MG63 (cell line): ENCODE measurements at regions not wholly inside any gene's neighbourhood (a gene's known extent, or its start where the extent isn't known, plus 50 kb on each side); places are given as distances from the start of the nearest gene placed in this dataset.
A peak's percentile ranks its signal among the peaks of the same experiment; 100 is the strongest.
"Not testable (repeated sequence)": the region's sequence is repeated elsewhere in the genome, so short reads cannot be mapped to it uniquely, and the experiment has no call there.

Source experiments
- DNase-seq: peaks from one replicate; pipeline ENCODE4 v3.0.0-alpha.2; 2020
- H3K27me3 ChIP-seq: fragments of 250-450 bp; sonication (Bioruptor Pico); 2 replicates; pipeline ENCODE4 v1.5.1; 2020; ENCODE audit warnings: mild to moderate bottlenecking, moderate library complexity
- H3K36me3 ChIP-seq: fragments of 250-450 bp; sonication (Bioruptor Pico); 2 replicates; pipeline ENCODE4 v1.5.1; 2020; ENCODE audit warnings: mild to moderate bottlenecking, moderate library complexity
- H3K4me3 ChIP-seq: fragments of 250-450 bp; sonication (Bioruptor Pico); 2 replicates; pipeline ENCODE4 v1.5.1; 2020; ENCODE audit warnings: mild to moderate bottlenecking, moderate library complexity
- H3K9me3 ChIP-seq: fragments of 250-450 bp; sonication (Bioruptor Pico); 2 replicates; pipeline ENCODE4 v1.5.1; 2020; ENCODE audit warnings: mild to moderate bottlenecking, moderate library complexity

DNA sequence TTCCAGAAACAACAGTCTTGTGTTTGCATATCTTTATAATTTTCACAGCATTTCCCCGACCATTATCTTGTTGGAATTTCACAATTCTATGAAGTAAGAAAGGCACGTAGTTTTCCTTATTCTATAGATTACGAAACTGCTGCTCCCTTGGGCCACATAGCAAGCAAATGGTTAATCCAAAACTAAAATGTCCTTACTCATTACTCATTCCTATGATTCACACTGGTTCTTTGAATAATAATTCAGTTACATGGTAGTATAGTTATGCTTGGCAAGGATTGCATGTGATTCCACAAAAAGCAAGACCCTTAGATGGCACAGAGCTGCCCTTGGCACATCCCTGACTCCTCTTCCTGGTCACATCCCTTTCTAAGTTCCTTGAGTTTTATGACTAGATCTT lies 51.2 kb downstream of the OR13H1 start:
- Histone ChIP-seq H3K9me3 (no peaks in the 10 kb centered on the region), H3K27me3 (no peaks in the 10 kb centered on the region), H3K36me3 (no peaks in the 10 kb centered on the region), H3K4me3 (no peak overlapping the region)
- DNase-seq = peak; percentile 0

DNA sequence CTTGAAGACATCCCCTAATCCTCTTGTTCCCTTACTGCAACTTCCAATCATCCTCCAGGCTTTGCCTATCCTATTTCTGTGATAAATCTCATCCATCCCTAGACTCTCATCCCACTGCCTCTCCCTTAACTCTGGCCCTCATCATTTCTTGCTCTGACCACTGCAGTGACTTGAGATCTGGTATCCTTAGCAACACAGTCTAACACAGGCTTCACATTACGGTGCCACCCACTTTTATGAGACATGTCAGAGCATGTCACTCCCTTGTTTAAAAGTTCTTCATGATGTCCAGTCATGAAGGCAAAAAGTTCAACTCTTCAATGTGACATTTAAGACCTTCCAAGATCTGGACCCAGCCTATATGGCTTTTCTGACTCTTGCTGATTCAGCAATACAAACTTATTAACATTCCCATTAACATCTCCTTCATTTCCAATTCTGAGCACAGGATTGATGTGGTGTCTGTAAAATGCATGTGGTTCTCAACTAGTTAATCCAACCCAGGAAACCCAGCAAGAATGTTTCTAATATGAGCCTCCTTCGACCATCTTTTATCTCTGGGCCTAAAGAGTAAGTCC lies 64.0 kb downstream of the OR13H1 start:
- Histone ChIP-seq H3K27me3 (no peaks in the 10 kb centered on the region), H3K36me3 (no peaks in the 10 kb centered on the region), H3K4me3 (no peak overlapping the region), H3K9me3 (no peaks in the 10 kb centered on the region)
- DNase-seq = no peak

DNA sequence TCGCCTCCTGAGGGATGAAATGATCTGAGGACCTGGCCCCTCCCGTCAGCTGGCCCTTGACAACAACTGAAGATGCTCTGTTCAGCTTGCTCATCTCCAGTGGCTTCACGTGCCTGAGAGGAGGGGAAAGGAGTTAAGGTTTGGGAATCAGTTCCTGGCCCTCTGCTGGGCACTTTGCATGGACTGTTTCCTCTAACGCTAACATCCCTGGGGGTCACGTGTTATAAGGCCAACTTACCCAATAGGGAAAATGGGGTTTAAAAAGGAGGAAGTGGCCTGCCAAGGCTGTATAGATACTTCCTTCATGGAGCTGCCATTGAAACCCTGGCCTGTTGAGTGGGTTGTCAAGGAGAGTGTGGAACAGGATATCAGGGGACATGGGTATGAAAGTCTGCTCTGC lies 65.6 kb downstream of the OR13H1 start:
- no peak for DNase-seq
- H3K27me3 ChIP-seq = no peaks in the 10 kb centered on the region
- H3K4me3 ChIP-seq = no peak overlapping the region
- H3K36me3 ChIP-seq = no peaks in the 10 kb centered on the region
- no peaks in the 10 kb centered on the region for H3K9me3 ChIP-seq

DNA sequence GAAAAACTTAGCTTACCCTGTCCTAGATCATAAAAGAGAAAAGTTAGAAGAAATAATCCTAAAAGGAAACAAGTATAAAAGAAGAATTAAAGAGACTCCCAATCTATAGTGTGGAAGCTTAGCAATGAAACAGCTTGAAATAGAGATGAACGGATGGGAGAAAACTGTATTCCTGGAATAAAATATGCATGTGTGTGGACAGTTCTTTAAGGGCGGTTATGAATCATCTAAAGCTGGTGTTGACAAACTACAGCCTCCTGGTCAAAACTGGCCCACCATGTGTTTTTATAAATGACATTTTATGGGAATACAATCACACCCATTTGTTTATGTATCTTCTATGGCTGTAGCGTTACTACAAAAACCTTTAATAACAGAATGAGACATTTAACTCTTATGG lies 69.4 kb downstream of the OR13H1 start:
- Histone ChIP-seq H3K27me3 (no peaks in the 10 kb centered on the region), H3K4me3 (no peak overlapping the region), H3K36me3 (no peaks in the 10 kb centered on the region), H3K9me3 (no peaks in the 10 kb centered on the region)
- DNase-seq = no peak

DNA sequence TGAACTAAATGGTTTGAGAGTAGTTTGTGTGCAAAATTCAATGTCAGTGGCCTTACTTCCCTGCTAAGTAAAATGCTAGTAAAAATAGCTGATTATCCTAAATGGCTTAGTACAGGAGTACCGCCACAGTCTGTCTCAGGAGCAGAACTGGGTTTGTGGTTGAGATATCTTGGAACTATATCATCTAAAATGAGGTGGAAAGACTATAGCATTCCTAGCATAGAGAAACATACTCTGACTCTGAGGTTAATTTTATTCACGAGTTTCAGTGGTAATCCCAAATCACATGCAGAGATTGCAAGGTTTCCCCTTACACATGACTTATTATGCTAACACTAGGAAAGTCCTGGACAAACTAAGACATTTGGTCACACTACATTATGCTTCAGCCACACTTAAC lies 70.4 kb downstream of the OR13H1 start:
- no peak for DNase-seq
- Histone ChIP-seq H3K27me3 (no peaks in the 10 kb centered on the region), H3K36me3 (no peaks in the 10 kb centered on the region), H3K9me3 (no peaks in the 10 kb centered on the region), H3K4me3 (no peak overlapping the region)

DNA sequence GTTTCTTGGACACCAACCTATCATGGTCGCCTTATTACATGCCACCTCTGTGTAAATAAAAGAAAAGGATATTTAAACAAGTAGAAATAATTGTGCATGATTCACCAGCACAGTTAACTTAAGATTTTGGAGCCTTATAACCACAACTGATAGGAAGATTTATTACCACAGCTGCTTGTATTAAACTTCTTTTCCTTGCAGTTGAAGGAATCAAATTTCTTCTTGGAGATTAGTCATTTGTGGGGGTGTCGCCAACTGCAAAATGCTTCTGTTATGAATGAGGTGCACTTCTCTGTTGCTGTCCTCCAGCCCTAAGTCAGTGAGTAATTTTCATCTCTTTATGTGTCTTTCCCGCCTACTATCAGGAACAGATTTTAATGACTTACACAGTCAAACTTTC lies 73.3 kb downstream of the OR13H1 start:
- Histone ChIP-seq H3K4me3 (no peak overlapping the region), H3K9me3 (no peaks in the 10 kb centered on the region), H3K27me3 (no peaks in the 10 kb centered on the region), H3K36me3 (no peaks in the 10 kb centered on the region)
- peak; percentile 15 for DNase-seq

DNA sequence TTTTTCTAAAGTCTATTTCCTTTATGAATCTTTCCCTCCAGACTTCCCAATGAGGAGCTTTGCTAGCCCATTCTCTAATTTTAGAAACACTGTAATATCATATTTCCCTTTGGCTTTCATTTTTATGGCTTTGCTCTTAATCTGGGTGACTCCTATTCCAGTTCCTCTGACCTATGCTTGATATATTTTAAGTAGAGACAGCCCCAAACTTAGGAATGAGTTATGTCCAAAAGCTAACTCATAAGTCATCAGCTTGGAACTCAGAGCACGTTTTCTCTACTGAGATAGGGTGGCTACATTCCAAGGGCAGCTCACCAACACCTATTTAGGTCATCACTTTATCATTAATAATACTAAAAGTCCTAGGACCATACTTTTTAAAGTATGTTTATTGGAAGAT lies 77.8 kb downstream of the OR13H1 start:
- no peak for DNase-seq
- H3K27me3 ChIP-seq = no peaks in the 10 kb centered on the region
- no peak overlapping the region for H3K4me3 ChIP-seq
- H3K9me3 ChIP-seq = no peaks in the 10 kb centered on the region
- H3K36me3 ChIP-seq = no peaks in the 10 kb centered on the region

DNA sequence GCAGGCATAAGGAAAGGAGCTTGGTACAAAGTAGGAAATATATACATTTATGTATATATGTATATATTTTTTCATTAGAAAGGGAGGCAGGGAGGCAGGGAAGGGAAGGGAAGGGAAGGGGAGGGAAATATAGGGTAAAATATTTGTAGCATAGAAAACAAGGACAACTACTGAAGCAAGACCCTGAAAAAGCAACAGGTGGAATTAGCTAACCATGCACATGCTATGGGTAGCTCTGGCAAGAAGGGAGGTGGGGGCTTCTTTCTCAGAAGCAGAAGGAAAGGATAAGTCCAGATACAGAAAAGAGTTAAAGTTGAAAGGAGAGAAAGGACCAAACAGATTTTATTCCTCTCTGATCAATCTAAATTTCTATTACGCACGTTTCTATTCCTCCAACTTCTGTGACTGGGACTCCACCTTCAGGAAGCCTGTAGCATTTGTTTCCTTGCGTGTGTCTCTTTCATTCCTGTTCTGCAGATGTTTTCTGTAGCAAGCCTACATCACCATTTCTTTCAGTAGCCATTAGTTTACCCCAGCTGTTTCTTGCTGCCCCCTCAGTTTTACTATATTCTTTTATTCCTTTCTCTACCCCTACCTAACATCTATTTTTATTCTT lies 82.9 kb downstream of the OR13H1 start:
- Histone ChIP-seq H3K36me3 (no peaks in the 10 kb centered on the region), H3K9me3 (no peaks in the 10 kb centered on the region), H3K4me3 (no peak overlapping the region), H3K27me3 (no peaks in the 10 kb centered on the region)
- DNase-seq = no peak

DNA sequence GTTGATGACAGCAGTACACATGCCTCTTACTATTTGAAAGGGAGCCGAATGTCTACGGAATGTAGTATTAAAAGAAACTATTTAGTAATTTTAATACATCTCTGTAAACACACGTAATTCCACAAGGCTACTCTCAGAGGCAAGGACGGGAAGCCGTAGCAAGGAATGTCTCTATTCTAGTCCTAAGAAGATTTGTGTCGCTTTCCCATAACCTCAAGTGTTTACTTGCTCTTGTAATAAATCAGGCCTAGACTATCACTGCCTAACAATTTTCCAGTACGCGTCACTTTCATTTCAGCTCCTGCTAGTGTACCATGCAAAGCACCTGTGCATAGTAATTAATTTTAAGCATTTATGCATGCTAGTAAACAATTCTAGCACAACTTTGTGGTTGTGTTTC lies 86.7 kb downstream of the OR13H1 start:
- Histone ChIP-seq H3K4me3 (no peak overlapping the region), H3K27me3 (no peaks in the 10 kb centered on the region), H3K9me3 (no peaks in the 10 kb centered on the region), H3K36me3 (no peaks in the 10 kb centered on the region)
- DNase-seq = no peak

DNA sequence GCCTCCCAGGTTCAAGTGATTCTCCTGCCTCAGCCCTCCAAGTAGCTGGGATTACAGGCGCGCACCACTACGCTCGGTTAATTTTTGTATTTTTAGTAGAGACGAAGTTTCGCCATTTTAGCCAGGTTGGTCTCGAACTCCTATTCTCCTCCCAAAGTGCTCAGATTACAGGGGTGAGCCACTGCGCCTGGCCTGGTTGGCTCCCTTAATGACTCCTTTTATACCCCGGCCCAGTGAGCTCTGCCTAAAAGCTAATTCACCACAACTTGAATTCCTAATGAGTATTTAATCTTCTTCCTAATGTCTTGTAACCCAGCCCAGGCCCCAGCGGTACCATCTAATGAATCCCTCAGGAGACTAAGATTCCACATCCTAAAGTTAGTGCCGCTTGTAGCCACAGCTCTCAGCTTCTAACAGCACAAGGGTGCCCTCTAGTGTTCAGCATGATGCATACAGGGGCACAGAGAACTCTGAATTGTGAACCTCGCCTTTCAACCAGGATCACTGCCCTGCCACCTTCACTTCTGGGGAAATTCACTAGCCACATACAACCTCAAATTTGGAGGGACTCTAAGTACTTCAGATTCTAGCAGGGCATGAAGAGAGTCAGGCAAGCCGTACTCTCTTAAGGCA lies 89.5 kb downstream of the OR13H1 start:
- DNase-seq = peak; percentile 9
- Histone ChIP-seq H3K27me3 (no peaks in the 10 kb centered on the region), H3K4me3 (no peak overlapping the region), H3K9me3 (no peaks in the 10 kb centered on the region), H3K36me3 (no peaks in the 10 kb centered on the region)

DNA sequence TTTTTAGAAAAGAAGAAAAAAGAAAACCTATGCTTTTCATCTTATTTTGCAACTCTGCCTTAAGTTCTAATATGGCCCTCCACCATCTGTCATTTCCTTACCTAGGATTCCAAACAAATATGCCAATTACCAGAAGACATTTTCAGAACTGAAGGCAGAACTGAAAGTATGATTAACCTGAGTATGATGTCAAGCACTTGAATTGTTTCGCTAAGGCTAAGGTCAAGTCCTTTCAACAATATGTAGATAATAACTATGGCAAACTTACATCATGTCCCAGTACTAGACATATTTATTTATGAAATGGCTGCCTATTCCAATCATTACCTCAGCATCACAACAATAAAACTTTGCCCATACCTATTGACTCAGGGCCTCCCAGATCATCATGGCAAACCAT lies 91.0 kb downstream of the OR13H1 start:
- no peak for DNase-seq
- H3K27me3 ChIP-seq = no peaks in the 10 kb centered on the region
- no peaks in the 10 kb centered on the region for H3K9me3 ChIP-seq
- H3K36me3 ChIP-seq = no peaks in the 10 kb centered on the region
- no peak overlapping the region for H3K4me3 ChIP-seq

DNA sequence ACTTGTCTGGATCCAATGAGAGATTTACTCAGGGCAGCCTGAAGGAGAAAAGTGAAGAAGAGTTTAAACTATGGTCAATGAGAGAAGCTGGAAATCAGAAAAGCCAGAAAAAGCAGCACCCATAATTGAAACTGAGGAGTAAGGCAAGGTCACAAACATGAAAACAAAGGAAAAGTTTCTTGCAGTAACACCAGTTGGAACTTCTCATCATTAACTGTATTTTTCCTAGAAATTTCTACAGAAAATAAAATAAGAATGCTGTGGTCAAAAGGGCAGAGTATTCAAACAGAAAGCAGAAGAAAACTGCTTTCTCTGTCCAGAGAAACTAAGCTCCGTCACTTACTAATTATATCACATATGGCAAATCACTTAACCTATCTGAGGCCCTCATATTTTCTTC lies 102.2 kb downstream of the OR13H1 start:
- Histone ChIP-seq H3K27me3 (no peaks in the 10 kb centered on the region), H3K9me3 (no peaks in the 10 kb centered on the region), H3K36me3 (no peaks in the 10 kb centered on the region), H3K4me3 (no peak overlapping the region)
- DNase-seq = no peak

DNA sequence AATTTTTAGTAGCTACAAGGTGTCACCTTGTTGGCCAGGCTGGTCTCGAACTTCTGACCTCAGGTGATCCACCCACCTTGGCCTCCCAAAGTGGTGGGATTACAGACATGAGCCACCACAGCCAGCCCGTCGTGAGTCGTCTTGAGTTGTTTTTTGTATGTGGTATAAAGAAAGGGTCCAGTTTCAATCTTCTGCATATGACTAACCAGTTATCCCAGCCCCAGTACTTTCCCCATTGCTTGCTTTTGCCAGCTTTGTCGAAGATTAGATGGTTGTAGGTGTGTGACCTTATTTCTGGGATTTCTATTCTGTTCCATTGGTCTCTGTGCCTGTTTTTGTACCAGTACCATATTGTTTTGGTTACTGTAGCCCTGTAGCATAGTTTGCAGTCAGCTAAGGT lies 105.9 kb downstream of the OR13H1 start:
- DNase-seq = no peak
- Histone ChIP-seq H3K27me3 (no peaks in the 10 kb centered on the region), H3K36me3 (no peaks in the 10 kb centered on the region), H3K4me3 (no peak overlapping the region), H3K9me3 (no peaks in the 10 kb centered on the region)

DNA sequence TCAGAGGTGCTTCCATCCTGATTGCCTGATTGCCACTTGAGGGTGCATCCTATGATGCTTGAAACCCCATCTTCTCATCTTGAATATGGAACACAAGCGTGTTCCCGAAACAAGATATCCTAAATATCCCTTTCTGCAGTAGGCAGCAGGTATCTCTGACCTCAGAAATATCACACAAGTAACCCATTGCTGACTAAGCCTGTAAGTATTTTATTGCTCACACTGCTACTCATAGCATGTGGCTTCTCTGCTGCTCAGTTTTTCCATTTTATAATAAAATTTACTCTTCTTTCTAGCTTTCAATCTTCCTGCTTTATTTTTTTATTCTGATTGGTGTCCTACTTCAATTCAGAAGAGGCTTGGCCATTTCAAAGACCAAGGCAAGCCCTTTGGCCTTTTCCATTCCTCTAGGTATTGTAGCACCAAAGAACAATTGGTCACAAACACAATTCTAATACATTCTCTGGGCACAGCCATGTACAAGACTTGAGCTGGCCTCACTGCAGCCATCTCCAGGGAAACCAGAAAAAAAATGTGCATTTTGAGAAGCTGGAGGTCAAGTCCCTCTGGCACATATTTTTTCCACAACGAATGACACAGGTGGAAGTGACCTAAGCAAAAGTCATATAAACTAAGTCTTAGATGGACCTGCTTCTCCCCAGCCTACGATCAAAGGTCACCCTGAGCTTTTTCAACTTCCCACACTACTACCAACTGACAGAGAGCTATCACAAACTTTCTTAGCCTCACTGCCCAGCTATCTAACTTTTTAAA lies 107.0 kb downstream of the OR13H1 start:
- Histone ChIP-seq H3K27me3 (no peaks in the 10 kb centered on the region), H3K36me3 (no peaks in the 10 kb centered on the region), H3K9me3 (no peaks in the 10 kb centered on the region), H3K4me3 (no peak overlapping the region)
- DNase-seq = no peak

DNA sequence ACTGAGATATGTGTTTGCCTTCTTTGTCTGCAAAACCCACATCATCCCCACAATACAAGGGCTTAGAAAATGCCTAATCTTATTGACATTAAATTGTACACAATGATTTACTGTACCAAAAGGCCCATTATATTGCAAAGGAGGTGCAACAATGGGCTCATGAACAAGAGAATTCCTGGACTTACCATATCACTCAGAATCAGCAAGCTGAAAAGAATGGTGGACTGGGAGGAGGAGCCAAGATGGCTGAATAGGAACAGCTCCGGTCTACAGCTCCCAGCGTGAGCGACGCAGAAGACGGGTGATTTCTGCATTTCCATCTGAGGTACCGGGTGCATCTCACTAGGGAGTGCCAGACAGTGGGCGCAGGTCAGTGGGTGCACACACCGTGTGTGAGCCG lies 119.9 kb downstream of the OR13H1 start:
- not testable (repeated sequence) for H3K4me3 ChIP-seq, H3K9me3 ChIP-seq

DNA sequence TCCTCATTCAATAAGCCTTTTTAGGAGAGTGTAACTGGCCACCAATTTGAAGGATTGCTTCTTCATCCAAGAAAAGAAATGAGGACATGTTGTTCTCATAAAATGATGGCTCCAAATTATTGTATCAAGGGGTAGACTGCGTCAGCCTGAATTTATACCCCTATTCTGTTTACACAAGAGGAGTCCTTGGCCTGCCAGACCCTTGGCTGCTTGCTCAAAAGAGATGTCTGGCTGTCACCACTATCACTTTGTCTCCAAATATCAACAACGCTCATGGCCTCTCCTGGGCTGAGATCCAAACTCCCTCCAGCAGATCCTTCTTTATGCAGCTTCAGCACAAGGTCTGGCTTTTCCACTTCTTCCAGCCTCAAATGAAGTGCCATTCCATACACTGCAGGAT lies 127.9 kb downstream of the OR13H1 start:
- Histone ChIP-seq H3K9me3 (no peaks in the 10 kb centered on the region), H3K4me3 (no peak overlapping the region), H3K36me3 (no peaks in the 10 kb centered on the region), H3K27me3 (no peaks in the 10 kb centered on the region)
- DNase-seq = no peak

More for the DNA sequence above, 119.9 kb downstream of the OR13H1 start:
- DNase-seq, H3K27me3 ChIP-seq, H3K36me3 ChIP-seq: not testable (repeated sequence)

DNA sequence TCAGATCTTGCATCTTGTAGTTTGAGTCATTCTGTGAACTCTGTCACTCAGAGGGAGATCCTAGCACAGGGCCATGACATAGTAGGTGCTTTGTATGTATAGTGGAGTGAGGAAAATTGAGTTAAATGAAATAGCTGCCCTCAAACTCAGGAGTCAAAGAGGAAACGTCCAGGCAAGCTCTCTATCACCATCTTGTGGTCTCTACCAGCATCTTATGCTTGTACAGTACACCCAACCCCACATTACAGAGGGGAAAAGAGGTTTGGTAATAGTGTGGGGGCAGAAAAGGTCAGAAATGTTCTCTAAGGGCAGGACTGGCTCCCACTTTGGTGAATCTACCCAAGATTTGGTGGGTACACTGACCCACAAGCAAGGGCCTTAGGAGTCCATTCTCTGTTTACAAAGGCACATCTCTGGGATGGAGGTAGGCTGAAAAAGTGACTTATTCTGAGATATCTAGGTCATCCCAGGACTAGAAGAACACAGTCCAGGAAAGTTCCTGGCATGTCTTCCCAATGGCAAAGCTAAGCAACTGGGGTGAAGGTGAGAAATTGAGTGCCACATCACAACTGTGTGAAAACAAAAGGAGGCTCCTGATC lies 131.8 kb downstream of the OR13H1 start:
- no peaks in the 10 kb centered on the region for H3K9me3 ChIP-seq
- no peaks in the 10 kb centered on the region for H3K36me3 ChIP-seq
- no peak for DNase-seq
- H3K27me3 ChIP-seq = no peaks in the 10 kb centered on the region
- H3K4me3 ChIP-seq = no peak overlapping the region
